HepG2 (cell line): ENCODE measurements at regions not wholly inside any gene's neighbourhood (a gene's known extent, or its start where the extent isn't known, plus 50 kb on each side); places are given as distances from the start of the nearest gene placed in this dataset.

Source experiments
- ATAC-seq: fragments of 200-7000 bp; cut with Tn5 transposase; 3 replicates; pipeline ENCODE4 v1.9.1; 2020; ENCODE audit warnings: mild to moderate bottlenecking, moderate library complexity
- BruUV-seq: library from RNA; stranded (reverse); fragments of 400-500 nt; replicated peaks from 2 replicates; lab custom pipeline; 2021; lab: Mats Ljungman, UMichigan
- CTCF ChIA-PET: fragments of 300-600 bp; formaldehyde crosslinking; extraction: SDS; loops from one replicate; lab custom pipeline; 2021; ENCODE audit warnings: low total read pairs, inconsistent platforms, low intra/inter-chr PET ratio; lab: Yijun Ruan, JAX
- POLR2A ChIA-PET: fragments of 350-600 bp; sonication (Branson Sonifier 250); formaldehyde crosslinking; loops from one replicate; lab custom pipeline; 2020; ENCODE audit warnings: antibody characterized with exemption, inconsistent platforms; lab: Yijun Ruan, JAX
- DNase-seq: peaks from one replicate; pipeline ENCODE4 v3.0.0-alpha.2; 2015; ENCODE audit warnings: low spot score
- FAIRE-seq: peaks from 3 replicates; lab custom pipeline; 2011; peaks lifted over from hg19 to GRCh38; lab: Jason Lieb, UNC
- H2AFZ ChIP-seq: one replicate; pipeline ENCODE4 v1.6.1; 2011; ENCODE audit warnings: low read length, inconsistent platforms
- H3K27ac ChIP-seq: fragments of 300-600 bp; 3 replicates; pipeline ENCODE4 v1.8.0; 2011; ENCODE audit warnings: mixed run types, mild to moderate bottlenecking, mixed read lengths, low read length, inconsistent platforms; ENCODE audit not compliant: insufficient read depth; ENCODE audit errors: extremely low read length
- H3K27me3 ChIP-seq, 2 experiments: fragments of 200-600 bp in 1 of 2; 2 replicates in 1 of 2; 3 replicates in 1 of 2; pipeline versions ENCODE4 v1.6.0 to v1.8.0; 2011; ENCODE audit warnings: low read length in 2 of 2, mild to moderate bottlenecking in 2 of 2, moderate library complexity in 2 of 2, inconsistent platforms in 1 of 2; ENCODE audit not compliant: insufficient read depth in 2 of 2, control insufficient read depth in 1 of 2
- H3K36me3 ChIP-seq, 2 experiments: fragments of 200-600 bp in 1 of 2; replicated peaks in 1 of 2; 2 replicates in 1 of 2; 3 replicates in 1 of 2; pipeline versions ENCODE4 v1.5.1 to v1.8.0; 2011; ENCODE audit warnings: low read length in 2 of 2, inconsistent platforms in 1 of 2; ENCODE audit not compliant: insufficient read depth in 2 of 2, control insufficient read depth in 1 of 2
- H3K4me1 ChIP-seq: 2 replicates; pipeline ENCODE4 v1.5.1; 2012; ENCODE audit warnings: low read length, inconsistent platforms; ENCODE audit not compliant: insufficient read depth
- H3K4me2 ChIP-seq: 2 replicates; pipeline ENCODE4 v1.6.0; 2011; ENCODE audit warnings: low read depth, low read length, inconsistent platforms
- H3K4me3 ChIP-seq, 3 experiments: fragments of 200-600 bp in 1 of 3; sonication (generic), shearing (Covaris generic) in 1 of 3; replicated peaks in 1 of 3; 2 replicates each; pipeline ENCODE4 v1.5.1; 2011 to 2016; ENCODE audit warnings: low read length in 3 of 3, inconsistent platforms in 2 of 3, low read depth in 2 of 3, mild to moderate bottlenecking in 2 of 3, control low read depth in 1 of 3, mixed read lengths in 1 of 3; ENCODE audit not compliant: insufficient read depth in 1 of 3
- H3K79me2 ChIP-seq: one replicate; pipeline ENCODE4 v1.6.1; 2011; ENCODE audit warnings: low read length, inconsistent platforms; ENCODE audit not compliant: insufficient read depth
- H3K9ac ChIP-seq: 2 replicates; pipeline ENCODE4 v1.6.0; 2011; ENCODE audit warnings: mild to moderate bottlenecking, low read depth, low read length, inconsistent platforms; ENCODE audit not compliant: insufficient read depth
- H3K9me3 ChIP-seq: 2 replicates; pipeline ENCODE4 v1.5.1; 2012; ENCODE audit warnings: mild to moderate bottlenecking, low read length
- H4K20me1 ChIP-seq: 2 replicates; pipeline ENCODE4 v1.6.0; 2011; ENCODE audit warnings: inconsistent platforms, mild to moderate bottlenecking, low read length, moderate library complexity; ENCODE audit not compliant: insufficient read depth
- CEBPB ChIP-seq: IDR thresholded peaks from 2 replicates; pipeline ENCODE4 v1.6.1; 2011; ENCODE audit warnings: low read depth, low read length, improper control_type of control experiment, borderline replicate concordance
- KLF9 ChIP-seq: IDR thresholded peaks from 2 replicates; pipeline ENCODE4 v1.6.1; 2016; ENCODE audit warnings: low read depth
- NFE2 ChIP-seq: sonication (generic); formaldehyde crosslinking; IDR thresholded peaks from 2 replicates; pipeline ENCODE4 v1.4.0; 2020; ENCODE audit warnings: missing genetic modification reagents
- ZNF138 ChIP-seq: sonication (generic); formaldehyde crosslinking; IDR thresholded peaks from 2 replicates; pipeline ENCODE4 v1.5.0; 2020; ENCODE audit warnings: mild to moderate bottlenecking, low read depth, missing genetic modification reagents
- ZNF3 ChIP-seq: IDR thresholded peaks from 2 replicates; pipeline ENCODE4 v1.7.0; 2017; ENCODE audit warnings: inconsistent platforms
- ZNF30 ChIP-seq: sonication (generic); formaldehyde crosslinking; IDR thresholded peaks from 2 replicates; pipeline ENCODE4 v1.5.0; 2020; ENCODE audit warnings: mild to moderate bottlenecking, missing genetic modification reagents
- ZNF33B ChIP-seq: sonication (generic); formaldehyde crosslinking; IDR thresholded peaks from 2 replicates; pipeline ENCODE4 v1.5.1; 2020; ENCODE audit warnings: mild to moderate bottlenecking, missing genetic modification reagents
- WGBS: methylation state at CpG from one replicate; pipeline ENCODE4 v1.1.6; 2017; ENCODE audit warnings: low lambda C conversion rate; 5-methylcytosine and 5-hydroxymethylcytosine counted together
- in situ Hi-C: cut with HindIII; loops from 2 replicates; pipeline ENCODE4 v1.10.0; 2017; ENCODE audit warnings: low pct_unique_long_range_greater_than_20kb; ENCODE audit not compliant: extremely low pct_ligation_motif_present
- intact Hi-C: fragments of 100-400 bp; cut with micrococcal nuclease; formaldehyde crosslinking; loops from one replicate; pipeline ENCODE4 v1.10.0; 2022; ENCODE audit not compliant: unreplicated experiment
- TF ChIP-seq, protein P1 (sequence below): sonication (generic); formaldehyde crosslinking; IDR thresholded peaks from 2 replicates; pipeline ENCODE4 v1.4.0; 2020; ENCODE audit warnings: missing genetic modification reagents, mild to moderate bottlenecking, borderline replicate concordance
- TF ChIP-seq, protein P2 (sequence below): sonication (generic); formaldehyde crosslinking; IDR thresholded peaks from 2 replicates; pipeline ENCODE4 v1.8.0; 2022; ENCODE audit warnings: mild to moderate bottlenecking, missing genetic modification reagents, borderline replicate concordance
- TF ChIP-seq, protein P3 (sequence below): sonication (generic); formaldehyde crosslinking; IDR thresholded peaks from 2 replicates; pipeline ENCODE4 v1.4.0; 2020; ENCODE audit warnings: mild to moderate bottlenecking, missing genetic modification reagents

DNA sequence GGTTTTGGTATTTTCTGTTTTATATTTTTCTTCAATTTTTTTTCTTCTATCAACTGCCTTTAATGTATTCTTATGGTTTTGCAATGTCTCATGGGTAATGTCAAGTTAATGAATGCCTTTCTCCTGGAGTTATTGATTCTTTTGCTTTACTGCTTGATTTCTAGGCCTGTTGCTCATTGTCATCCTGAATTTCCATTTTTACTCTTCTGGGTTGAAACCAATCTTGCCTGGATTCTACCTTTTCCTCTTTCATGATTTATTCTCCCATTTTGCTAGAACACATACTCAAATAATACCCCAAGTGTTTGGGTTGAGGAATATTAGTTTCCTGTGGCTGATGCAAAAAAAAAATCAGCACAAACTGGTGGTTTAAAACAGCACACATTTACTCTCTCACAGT, 315.2 kb upstream of the PDZRN3 start (continued):
- no peak for TF ChIP-seq ZNF138 (CRISPR knock-in tag)
- TF ChIP-seq, all 625 proteins: peak for 0

DNA sequence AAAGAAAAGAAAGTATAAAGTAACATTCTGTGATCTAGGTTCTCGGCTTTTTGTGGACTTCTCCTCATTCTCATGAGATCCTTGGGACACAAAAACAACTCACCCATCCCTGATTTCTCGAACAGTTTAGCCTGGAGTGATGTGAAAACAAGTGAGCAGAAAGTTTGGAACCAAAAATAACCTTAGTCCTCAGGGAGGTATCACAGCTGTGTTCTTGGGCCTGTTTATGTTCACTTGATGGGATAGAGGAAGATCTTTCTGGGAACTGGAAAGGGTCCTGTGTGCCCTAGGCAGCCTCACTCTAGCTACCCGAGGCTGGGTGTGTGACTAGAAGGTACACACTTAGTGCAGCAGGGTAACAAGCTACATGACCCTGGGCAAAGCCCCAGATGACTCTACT, 308.8 kb upstream of the PDZRN3 start:
- in situ Hi-C loops = no loop called here
- no peaks in the 10 kb centered on the region for H3K36me3 ChIP-seq
- ChIA-PET CTCF (no interaction called here), POLR2A (no interaction called here)
- WGBS = 0% methylated on average over 3 of the region's 3 CpGs
- peaks cover 0 to 2% of the 10 kb centered on the region in 2 experiments; a peak in 1 of 5 replicates for H3K27me3 ChIP-seq
- DNase-seq (no peak), ATAC-seq (no peak), FAIRE-seq (no peak)
- H3K4me1 ChIP-seq = no peaks in the 10 kb centered on the region
- no peaks in the 10 kb centered on the region for H4K20me1 ChIP-seq
- TF ChIP-seq NFE2 (CRISPR knock-in tag) (no peak), ZNF3 (CRISPR knock-in tag) (no peak), KLF9 (no peak), ZNF33B (CRISPR knock-in tag) (no peak), CEBPB (no peak), ZNF30 (CRISPR knock-in tag) (no peak)
- TF ChIP-seq, protein P1, sequence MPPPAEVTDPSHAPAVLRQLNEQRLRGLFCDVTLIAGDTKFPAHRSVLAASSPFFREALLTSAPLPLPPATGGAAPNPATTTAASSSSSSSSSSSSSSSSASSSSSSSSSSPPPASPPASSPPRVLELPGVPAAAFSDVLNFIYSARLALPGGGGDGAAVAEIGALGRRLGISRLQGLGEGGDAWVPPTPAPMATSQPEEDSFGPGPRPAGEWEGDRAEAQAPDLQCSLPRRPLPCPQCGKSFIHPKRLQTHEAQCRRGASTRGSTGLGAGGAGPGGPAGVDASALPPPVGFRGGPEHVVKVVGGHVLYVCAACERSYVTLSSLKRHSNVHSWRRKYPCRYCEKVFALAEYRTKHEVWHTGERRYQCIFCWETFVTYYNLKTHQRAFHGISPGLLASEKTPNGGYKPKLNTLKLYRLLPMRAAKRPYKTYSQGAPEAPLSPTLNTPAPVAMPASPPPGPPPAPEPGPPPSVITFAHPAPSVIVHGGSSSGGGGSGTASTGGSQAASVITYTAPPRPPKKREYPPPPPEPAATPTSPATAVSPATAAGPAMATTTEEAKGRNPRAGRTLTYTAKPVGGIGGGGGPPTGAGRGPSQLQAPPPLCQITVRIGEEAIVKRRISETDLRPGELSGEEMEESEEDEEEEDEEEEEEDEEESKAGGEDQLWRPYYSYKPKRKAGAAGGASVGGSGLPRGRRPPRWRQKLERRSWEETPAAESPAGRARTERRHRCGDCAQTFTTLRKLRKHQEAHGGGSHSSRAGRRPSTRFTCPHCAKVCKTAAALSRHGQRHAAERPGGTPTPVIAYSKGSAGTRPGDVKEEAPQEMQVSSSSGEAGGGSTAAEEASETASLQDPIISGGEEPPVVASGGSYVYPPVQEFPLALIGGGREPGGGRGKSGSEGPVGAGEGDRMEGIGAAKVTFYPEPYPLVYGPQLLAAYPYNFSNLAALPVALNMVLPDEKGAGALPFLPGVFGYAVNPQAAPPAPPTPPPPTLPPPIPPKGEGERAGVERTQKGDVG (CRISPR knock-in tag) = no peak
- TF ChIP-seq, protein P2, sequence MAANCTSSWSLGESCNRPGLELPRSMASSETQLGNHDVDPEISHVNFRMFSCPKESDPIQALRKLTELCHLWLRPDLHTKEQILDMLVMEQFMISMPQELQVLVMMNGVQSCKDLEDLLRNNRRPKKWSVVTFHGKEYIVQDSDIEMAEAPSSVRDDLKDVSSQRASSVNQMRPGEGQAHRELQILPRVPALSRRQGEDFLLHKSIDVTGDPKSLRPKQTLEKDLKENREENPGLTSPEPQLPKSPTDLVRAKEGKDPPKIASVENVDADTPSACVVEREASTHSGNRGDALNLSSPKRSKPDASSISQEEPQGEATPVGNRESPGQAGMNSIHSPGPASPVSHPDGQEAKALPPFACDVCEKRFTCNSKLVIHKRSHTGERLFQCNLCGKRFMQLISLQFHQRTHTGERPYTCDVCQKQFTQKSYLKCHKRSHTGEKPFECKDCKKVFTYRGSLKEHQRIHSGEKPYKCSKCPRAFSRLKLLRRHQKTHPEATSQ (CRISPR knock-in tag) = no peak
- TF ChIP-seq, protein P3, sequence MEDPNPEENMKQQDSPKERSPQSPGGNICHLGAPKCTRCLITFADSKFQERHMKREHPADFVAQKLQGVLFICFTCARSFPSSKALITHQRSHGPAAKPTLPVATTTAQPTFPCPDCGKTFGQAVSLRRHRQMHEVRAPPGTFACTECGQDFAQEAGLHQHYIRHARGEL (CRISPR knock-in tag) = no peak
- H3K9me3 ChIP-seq = no peaks in the 10 kb centered on the region
- H3K4me2 ChIP-seq = no peak overlapping the region
- no peak overlapping the region for H3K27ac ChIP-seq
- no TSS peak for BruUV-seq
- intact Hi-C loops = no loop called here
- H3K79me2 ChIP-seq = no peaks in the 10 kb centered on the region
- H3K9ac ChIP-seq = no peak overlapping the region
- no peak overlapping the region for H2AFZ ChIP-seq
- H3K4me3 ChIP-seq = no peak overlapping the region
